OCI-LY3 (cell line): ENCODE measurements at regions not wholly inside any gene's neighbourhood (a gene's known extent, or its start where the extent isn't known, plus 50 kb on each side); places are given as distances from the start of the nearest gene placed in this dataset.

Experiments
- CTCF ChIP-seq: fragments of 200-600, 300-600 bp; sonication (generic); IDR thresholded peaks from 2 replicates; pipeline ENCODE4 v1.5.1; 2014; ENCODE audit warnings: antibody characterized with exemption, low read length, low read depth
- EZH2phosphoT487 ChIP-seq: fragments of 200-600 bp; shearing (Covaris generic); IDR thresholded peaks from 2 replicates; pipeline ENCODE4 v1.6.1; 2018; ENCODE audit warnings: antibody characterized with exemption, mixed run types, low read depth

- TF ChIP-seq CTCF = no peak
- no peak for TF ChIP-seq EZH2phosphoT487
Observed at GRCh38 chr10:107422681-107423080, 258.2 kb upstream of the SORCS1 start.
